Fibroblast of the conjunctiva (primary cell): ENCODE measurements at regions not wholly inside any gene's neighbourhood (a gene's known extent, or its start where the extent isn't known, plus 50 kb on each side); places are given as distances from the start of the nearest gene placed in this dataset.
A peak's percentile ranks its signal among the peaks of the same experiment; 100 is the strongest.
"Not testable (repeated sequence)": the region's sequence is repeated elsewhere in the genome, so short reads cannot be mapped to it uniquely, and the experiment has no call there.

Experiments used
- DNase-seq: peaks from one replicate; pipeline ENCODE4 v3.0.0-alpha.2; 2010; ENCODE audit warnings: low read depth

- DNase-seq: no peak
These were observed 179.2 kb upstream of the RTL1 start for GRCh38 chr14:101082436-101083384.

- DNase-seq: no peak
These were observed 180.3 kb upstream of the RTL1 start for GRCh38 chr14:101083564-101084435.

- no peak for DNase-seq
These were observed 180.9 kb upstream of the RTL1 start for GRCh38 chr14:101084436-101084826.

GRCh38 chr14:101086926-101087325, 183.4 kb upstream of the RTL1 start:
- DNase-seq: no peak

- peak; percentile 10 for DNase-seq
These were observed 184.3 kb upstream of the RTL1 start for GRCh38 chr14:101087614-101088394.

GRCh38 chr14:101088395-101088667, 184.8 kb upstream of the RTL1 start:
- no peak for DNase-seq

GRCh38 chr14:101088714-101089113, 185.2 kb upstream of the RTL1 start:
- no peak for DNase-seq

DNA sequence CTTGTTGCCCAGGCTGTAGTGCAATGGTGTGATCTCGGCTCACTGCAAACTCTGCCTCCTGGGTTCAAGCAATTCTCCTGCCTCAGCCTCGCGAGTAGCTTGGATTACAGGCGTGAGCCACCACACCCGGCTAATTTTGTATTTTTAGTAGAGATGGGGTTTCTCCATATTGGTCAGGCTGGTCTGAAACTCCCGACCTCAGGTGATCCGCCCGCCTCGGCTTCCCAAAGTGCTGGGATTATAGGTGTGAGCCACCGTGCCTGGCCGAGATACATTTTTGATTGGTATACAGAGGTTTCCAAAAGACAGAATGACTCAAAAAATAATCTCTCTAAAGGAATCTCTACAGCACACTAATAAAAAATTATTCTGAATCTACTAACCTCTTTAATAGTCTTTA, 187.0 kb upstream of the RTL1 start:
- DNase-seq: not testable (repeated sequence)

- DNase-seq: no peak
These were observed 187.5 kb upstream of the RTL1 start for GRCh38 chr14:101090976-101091375.

DNA sequence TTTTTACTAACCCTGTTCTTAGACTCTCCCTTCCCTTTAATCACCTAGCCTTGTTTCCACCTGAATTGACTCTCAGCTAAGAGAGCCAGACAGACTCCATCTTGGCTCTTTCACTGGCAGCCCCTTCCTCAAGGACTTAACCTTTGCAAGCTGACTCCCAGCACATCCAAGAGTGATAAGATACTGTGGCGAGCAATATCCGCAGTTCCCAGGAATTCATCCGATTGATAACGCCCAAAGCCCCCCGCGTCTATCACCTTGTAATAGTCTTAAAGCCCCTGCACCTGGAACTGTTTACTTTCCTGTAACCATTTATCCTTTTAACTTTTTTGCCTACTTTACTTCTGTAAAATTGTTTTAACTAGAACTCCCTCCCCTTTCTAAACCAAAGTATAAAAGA, 191.4 kb upstream of the RTL1 start:
- not testable (repeated sequence) for DNase-seq

- DNase-seq: no peak
These were observed 193.0 kb upstream of the RTL1 start for GRCh38 chr14:101096551-101096950.

DNA sequence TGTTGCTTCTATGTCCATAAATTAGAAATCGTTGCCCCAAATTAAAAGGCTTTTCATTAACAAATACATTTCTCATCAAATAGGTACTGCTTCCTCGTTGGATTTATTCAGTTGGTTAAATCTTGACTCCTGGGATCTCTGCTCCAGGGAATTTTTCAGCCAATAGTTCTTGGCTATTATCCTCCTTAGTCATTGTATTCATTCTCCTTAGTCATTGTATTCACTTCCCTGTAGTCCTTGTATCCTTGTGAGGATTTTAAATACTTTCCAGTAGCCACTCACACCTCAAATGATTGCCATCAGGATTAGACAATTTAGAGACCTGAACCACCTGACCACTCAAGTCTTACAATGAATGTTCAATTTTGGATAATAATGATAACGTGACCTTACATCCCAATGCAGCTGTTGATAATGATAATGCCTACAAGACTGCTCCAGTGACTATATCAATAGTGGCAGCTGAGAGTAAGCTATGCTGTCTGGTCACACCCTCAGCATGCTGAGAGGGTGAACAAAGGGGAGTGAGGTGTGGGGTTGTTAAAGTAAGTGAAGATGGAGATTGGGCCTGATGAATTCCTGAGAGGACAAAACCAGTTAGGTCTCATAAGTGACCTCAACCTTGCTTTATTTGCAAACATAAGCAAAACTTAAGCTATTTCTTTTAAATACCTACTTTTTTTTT, 193.7 kb upstream of the RTL1 start:
- DNase-seq: no peak

- no peak for DNase-seq
These were observed 194.7 kb upstream of the RTL1 start for GRCh38 chr14:101098177-101098576.

DNA sequence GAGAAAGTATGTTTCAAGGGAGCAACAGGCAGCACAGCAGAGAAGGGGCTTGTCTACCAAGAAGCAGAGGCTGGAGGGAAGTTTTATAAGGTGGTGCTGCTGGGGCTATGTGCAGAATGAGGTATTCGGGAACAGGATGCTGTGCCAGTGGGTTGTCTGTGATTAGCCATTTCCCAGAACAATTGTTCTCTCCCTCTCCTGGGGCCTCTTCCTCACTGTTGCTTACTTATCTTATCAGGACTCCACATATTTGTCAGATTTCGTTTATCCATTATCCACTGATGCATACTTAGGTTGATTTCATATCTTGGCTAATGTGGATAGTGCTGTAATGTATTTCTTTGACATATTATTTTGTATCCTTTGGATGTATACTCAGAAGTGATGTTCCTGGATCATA, 195.1 kb upstream of the RTL1 start:
- DNase-seq: no peak

- no peak for DNase-seq
These were observed 198.0 kb upstream of the RTL1 start for GRCh38 chr14:101101456-101102056.

DNA sequence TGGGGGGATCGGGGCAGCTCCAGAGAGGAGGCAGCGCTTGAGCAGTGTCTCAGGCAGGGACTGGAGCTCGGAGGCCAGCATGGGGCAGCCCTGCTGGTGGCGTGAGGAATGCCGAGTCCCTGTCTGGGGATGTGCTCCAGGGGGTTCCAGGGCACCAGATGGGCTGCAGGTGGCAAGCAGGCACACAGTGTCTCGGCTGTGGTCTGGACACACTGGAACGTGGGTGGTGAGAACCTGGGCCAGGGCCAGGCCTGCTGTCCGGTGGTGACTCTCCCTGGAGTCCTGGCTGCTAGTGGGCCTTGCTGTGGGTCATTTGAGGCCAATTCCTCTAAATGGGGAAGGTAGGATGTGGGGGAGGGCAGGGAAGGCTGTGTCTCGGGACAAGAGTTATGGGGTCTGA, 199.4 kb upstream of the RTL1 start:
- no peak for DNase-seq

GRCh38 chr14:101103321-101103901, 199.9 kb upstream of the RTL1 start:
- no peak for DNase-seq

- DNase-seq: no peak
These were observed 201.0 kb upstream of the RTL1 start for GRCh38 chr14:101104485-101104884.

- DNase-seq: no peak
These were observed 201.5 kb upstream of the RTL1 start for GRCh38 chr14:101105045-101105444.

- DNase-seq: no peak
These were observed 205.2 kb upstream of the RTL1 start for GRCh38 chr14:101108579-101109346.
